H1 (cell line): ENCODE measurements at regions not wholly inside any gene's neighbourhood (a gene's known extent, or its start where the extent isn't known, plus 50 kb on each side); places are given as distances from the start of the nearest gene placed in this dataset.

Experiments used
- CTCF ChIA-PET: fragments of 300-600 bp; sonication (Branson Sonifier 250); formaldehyde crosslinking; loops from one replicate; lab custom pipeline; 2021; ENCODE audit not compliant: partially characterized antibody; lab: Charles Lee
- POLR2A ChIA-PET: fragments of 300-600 bp; sonication (Branson Sonifier 250); formaldehyde crosslinking; loops from one replicate; lab custom pipeline; 2021; ENCODE audit warnings: inconsistent platforms; ENCODE audit not compliant: partially characterized antibody; lab: Charles Lee
- DNase-seq, 2 experiments: peaks; one replicate each; pipeline versions ENCODE4 v3.0.0 to v3.0.0-alpha.2; 2010 to 2022; ENCODE audit warnings: low spot score in 2 of 2, low read depth in 1 of 2, mixed read lengths in 1 of 2
- FAIRE-seq: peaks from 2 replicates; lab custom pipeline; 2011; peaks lifted over from hg19 to GRCh38; lab: Jason Lieb, UNC
- H2AFZ ChIP-seq: 2 replicates; pipeline ENCODE4 v1.8.1; 2012; ENCODE audit warnings: low read length, inconsistent platforms
- H2AK5ac ChIP-seq: 2 replicates; pipeline ENCODE4 v1.6.1; 2013; ENCODE audit warnings: low read depth, low read length
- H2BK120ac ChIP-seq: replicated peaks from 2 replicates; pipeline ENCODE3; 2013; ENCODE audit warnings: low read depth, low read length, inconsistent platforms
- H2BK12ac ChIP-seq: 2 replicates; pipeline ENCODE4 v1.6.1; 2013; ENCODE audit warnings: low read depth, low read length
- H2BK15ac ChIP-seq: 2 replicates; pipeline ENCODE4 v1.6.1; 2013; ENCODE audit warnings: low read length
- H2BK20ac ChIP-seq: 2 replicates; pipeline ENCODE4 v1.6.1; 2013; ENCODE audit warnings: low read length
- H2BK5ac ChIP-seq: 2 replicates; pipeline ENCODE4 v1.6.1; 2013; ENCODE audit warnings: low read depth, low read length
- H3K14ac ChIP-seq: 2 replicates; pipeline ENCODE4 v1.6.1; 2013; ENCODE audit warnings: inconsistent platforms; ENCODE audit not compliant: insufficient read length
- H3K18ac ChIP-seq: 2 replicates; pipeline ENCODE4 v1.6.1; 2013; ENCODE audit warnings: low read length; ENCODE audit errors: extremely low read depth
- H3K23ac ChIP-seq: 2 replicates; pipeline ENCODE4 v1.6.1; 2013; ENCODE audit warnings: inconsistent platforms; ENCODE audit not compliant: insufficient read length
- H3K23me2 ChIP-seq: 2 replicates; pipeline ENCODE4 v1.6.1; 2013; ENCODE audit warnings: low read depth, low read length
- H3K27ac ChIP-seq: 2 replicates; pipeline ENCODE4 v1.6.1; 2011; ENCODE audit warnings: low read depth, low read length, inconsistent platforms
- H3K27me3 ChIP-seq, 4 experiments: replicated peaks in 1 of 4; 1 replicate in 1 of 4; 2 replicates in 3 of 4; pipeline versions ENCODE4 v1.6.1 to v1.8.1; 2011 to 2013; ENCODE audit warnings: low read length in 3 of 4, mild to moderate bottlenecking in 3 of 4, inconsistent platforms in 2 of 4, mixed read lengths in 2 of 4, moderate library complexity in 1 of 4; ENCODE audit not compliant: control insufficient read depth in 3 of 4, insufficient read depth in 3 of 4; ENCODE audit errors: extremely low read depth in 1 of 4
- H3K36me3 ChIP-seq, 4 experiments: 2 replicates each; pipeline versions ENCODE4 v1.6.1 to v1.8.1; 2011 to 2013; ENCODE audit warnings: mild to moderate bottlenecking in 4 of 4, low read length in 3 of 4, moderate library complexity in 2 of 4, control low read depth in 1 of 4, inconsistent platforms in 1 of 4; ENCODE audit not compliant: insufficient read depth in 4 of 4, control insufficient read depth in 2 of 4
- H3K4ac ChIP-seq: replicated peaks from 2 replicates; pipeline ENCODE3; 2013; ENCODE audit warnings: low read length, low read depth, mixed read lengths, inconsistent platforms; ENCODE audit not compliant: insufficient read length
- H3K4me1 ChIP-seq, 4 experiments: replicated peaks in 1 of 4; 1 replicate in 1 of 4; 2 replicates in 3 of 4; pipeline versions ENCODE4 v1.6.1 to v1.8.1; 2011 to 2013; ENCODE audit warnings: low read length in 3 of 4, inconsistent platforms in 2 of 4, mixed read lengths in 1 of 4; ENCODE audit not compliant: insufficient read depth in 4 of 4, control insufficient read depth in 3 of 4
- H3K4me2 ChIP-seq, 2 experiments: 2 replicates each; pipeline versions ENCODE4 v1.6.1 to v1.8.1; 2011 to 2013; ENCODE audit warnings: low read depth in 2 of 2, low read length in 2 of 2, control low read depth in 1 of 2, inconsistent platforms in 1 of 2, mild to moderate bottlenecking in 1 of 2; ENCODE audit not compliant: insufficient read depth in 1 of 2
- H3K4me3 ChIP-seq, 4 experiments: fragments of 200-600, 300-600 bp in 1 of 4; sonication (generic), shearing (Covaris generic), sonication (Bioruptor Twin) in 1 of 4; 2 replicates each; pipeline versions ENCODE4 v1.5.1 to v1.8.1; 2011 to 2016; ENCODE audit warnings: low read length in 4 of 4, low read depth in 3 of 4, control low read depth in 2 of 4, inconsistent platforms in 2 of 4, mild to moderate bottlenecking in 2 of 4, mixed read lengths in 1 of 4, moderate library complexity in 1 of 4; ENCODE audit not compliant: insufficient read depth in 2 of 4; ENCODE audit errors: extremely low read depth in 1 of 4
- H3K56ac ChIP-seq: replicated peaks from 2 replicates; pipeline ENCODE3; 2013; ENCODE audit warnings: low read depth, mild to moderate bottlenecking, mixed read lengths, low read length, inconsistent platforms; ENCODE audit not compliant: insufficient read length
- H3K79me1 ChIP-seq: 2 replicates; pipeline ENCODE4 v1.6.1; 2013; ENCODE audit warnings: low read depth, low read length, control low read depth
- H3K79me2 ChIP-seq, 2 experiments: 2 replicates each; pipeline versions ENCODE4 v1.6.1 to v1.8.1; 2012 to 2013; ENCODE audit warnings: low read length in 2 of 2, mild to moderate bottlenecking in 2 of 2, inconsistent platforms in 1 of 2; ENCODE audit not compliant: insufficient read depth in 2 of 2, control insufficient read depth in 1 of 2
- H3K9ac ChIP-seq, 4 experiments: replicated peaks in 1 of 4; 1 replicate in 1 of 4; 2 replicates in 3 of 4; pipeline versions ENCODE4 v1.6.1 to v1.8.1; 2011 to 2013; ENCODE audit warnings: low read depth in 3 of 4, low read length in 3 of 4, control low read depth in 2 of 4, mild to moderate bottlenecking in 2 of 4, moderate library complexity in 2 of 4, inconsistent platforms in 1 of 4; ENCODE audit errors: extremely low read depth in 1 of 4
- H3K9me3 ChIP-seq, 2 experiments: 2 replicates each; pipeline versions ENCODE4 v1.6.1 to v1.8.1; 2012 to 2013; ENCODE audit warnings: mild to moderate bottlenecking in 2 of 2, moderate library complexity in 2 of 2, control low read depth in 1 of 2, inconsistent platforms in 1 of 2, low read depth in 1 of 2, low read length in 1 of 2, mixed read lengths in 1 of 2; ENCODE audit not compliant: insufficient read depth in 2 of 2
- H4K20me1 ChIP-seq, 2 experiments: replicated peaks in 1 of 2; 2 replicates each; pipeline versions ENCODE3 to v1.8.1; 2011 to 2013; ENCODE audit warnings: inconsistent platforms in 2 of 2, low read length in 2 of 2, mild to moderate bottlenecking in 1 of 2; ENCODE audit not compliant: insufficient read depth in 2 of 2, control insufficient read depth in 1 of 2
- H4K5ac ChIP-seq: 2 replicates; pipeline ENCODE4 v1.6.1; 2013; ENCODE audit warnings: low read length, low read depth, mixed read lengths, inconsistent platforms; ENCODE audit not compliant: insufficient read length
- H4K8ac ChIP-seq: 2 replicates; pipeline ENCODE4 v1.8.0; 2013; ENCODE audit warnings: mild to moderate bottlenecking, moderate library complexity, low read length, inconsistent platforms; ENCODE audit not compliant: insufficient read depth; ENCODE audit errors: extremely low read depth
- H4K91ac ChIP-seq: replicated peaks from 2 replicates; pipeline ENCODE3; 2013; ENCODE audit warnings: low read length, mixed read lengths, inconsistent platforms; ENCODE audit not compliant: insufficient read length
- ASH2L ChIP-seq: fragments of 200-600, 300-600 bp; sonication (generic); IDR thresholded peaks from one replicate; pipeline ENCODE4 v1.7.1; 2017; ENCODE audit warnings: low read length
- CTCF ChIP-seq, 3 experiments: IDR thresholded peaks; 1 replicate in 2 of 3; 2 replicates in 1 of 3; pipeline versions ENCODE4 v1.5.1 to v1.6.1; 2011; ENCODE audit warnings: low read length in 3 of 3, mild to moderate bottlenecking in 3 of 3, inconsistent platforms in 2 of 3, low read depth in 1 of 3, moderate library complexity in 1 of 3; ENCODE audit not compliant: insufficient read depth in 1 of 3; ENCODE audit errors: control extremely low read depth in 1 of 3
- HDAC2 ChIP-seq, 2 experiments: fragments of 300-600 bp in 1 of 2; sonication (generic) in 1 of 2; IDR thresholded peaks; 2 replicates each; pipeline ENCODE4 v1.6.1; 2011 to 2012; ENCODE audit warnings: low read depth in 2 of 2, low read length in 2 of 2, mild to moderate bottlenecking in 2 of 2, moderate library complexity in 2 of 2, borderline replicate concordance in 1 of 2, inconsistent platforms in 1 of 2
- JUND ChIP-seq: IDR thresholded peaks from 2 replicates; pipeline ENCODE4 v1.6.1; 2011; ENCODE audit warnings: mild to moderate bottlenecking, improper control_type of control experiment, low read length
- KDM4A ChIP-seq: IDR thresholded peaks from one replicate; pipeline ENCODE4 v1.7.1; 2012; ENCODE audit warnings: low read depth, mild to moderate bottlenecking, moderate library complexity, low read length, inconsistent platforms; ENCODE audit not compliant: severe bottlenecking
- MAFK ChIP-seq: IDR thresholded peaks from 2 replicates; pipeline ENCODE4 v1.6.1; 2012; ENCODE audit warnings: low read depth, mild to moderate bottlenecking, improper control_type of control experiment, low read length
- NRF1 ChIP-seq: IDR thresholded peaks from 2 replicates; pipeline ENCODE4 v1.6.1; 2011; ENCODE audit warnings: mild to moderate bottlenecking, low read depth, low read length, improper control_type of control experiment
- POLR2AphosphoS5 ChIP-seq: IDR thresholded peaks from 2 replicates; pipeline ENCODE4 v1.6.1; 2011; ENCODE audit warnings: low read depth, low read length
- POU5F1 ChIP-seq: IDR thresholded peaks from 2 replicates; pipeline ENCODE4 v1.6.1; 2011; ENCODE audit warnings: low read depth, mild to moderate bottlenecking, low read length, moderate library complexity
- SRF ChIP-seq: IDR thresholded peaks from 2 replicates; pipeline ENCODE4 v1.6.1; 2011; ENCODE audit warnings: mild to moderate bottlenecking, low read depth, low read length, moderate library complexity
- TEAD4 ChIP-seq: IDR thresholded peaks from 2 replicates; pipeline ENCODE4 v1.6.1; 2012; ENCODE audit warnings: low read depth, low read length, inconsistent platforms, mixed read lengths
- YY1 ChIP-seq: IDR thresholded peaks from 2 replicates; pipeline ENCODE4 v1.6.1; 2011; ENCODE audit warnings: low read depth, mild to moderate bottlenecking, low read length
- WGBS, 2 experiments: shearing (Covaris generic) in 1 of 2; methylation state at CpG; one replicate each; pipeline versions ENCODE4 v1.1.6 to v1.1.7; 2013 to 2015; ENCODE audit warnings: low lambda C conversion rate in 2 of 2, mixed read lengths in 2 of 2, inconsistent platforms in 1 of 2, low coverage in 1 of 2, missing lambda C conversion rate in 1 of 2; ENCODE audit not compliant: insufficient replicate concordance in 2 of 2, insufficient coverage in 1 of 2, insufficient read length in 1 of 2; ENCODE audit errors: extremely low coverage in 1 of 2, missing lambda C conversion rate in 1 of 2; 5-methylcytosine and 5-hydroxymethylcytosine counted together

GRCh38 chr12:92036771-92037453 is 108.7 kb downstream of the BTG1 start:
- Histone ChIP-seq H4K8ac (no peak overlapping the region), H2BK15ac (no peak overlapping the region), H2BK12ac (no peak overlapping the region; the same call in 1 of the 2 replicates), H4K91ac (no peak overlapping the region), H3K23ac (no peak overlapping the region), H3K79me2 (no peaks in the 10 kb centered on the region), H3K4me2 (no peak overlapping the region), H3K9ac (no peak overlapping the region), H3K27me3 (no peaks in the 10 kb centered on the region), H4K5ac (no peak overlapping the region), H3K4me1 (peaks cover 2 to 14% (median 12%) of the 10 kb centered on the region in 4 experiments; a peak in 6 of 7 replicates), H2BK120ac (no peak overlapping the region), H2AK5ac (no peak overlapping the region), H3K79me1 (no peaks in the 10 kb centered on the region), H3K23me2 (no peaks in the 10 kb centered on the region), H2AFZ (no peak overlapping the region), H2BK5ac (no peak overlapping the region), H3K27ac (no peak overlapping the region), H3K56ac (no peak overlapping the region), H3K9me3 (no peaks in the 10 kb centered on the region), H3K36me3 (no peaks in the 10 kb centered on the region), H3K14ac (no peak overlapping the region), H4K20me1 (no peaks in the 10 kb centered on the region), H2BK20ac (no peak overlapping the region), H3K4ac (no peak overlapping the region), H3K4me3 (no peak overlapping the region), H3K18ac (no peak overlapping the region)
- ChIA-PET CTCF (interaction anchor here (1.2 kb wide), 1 partner anchor 78 kb away, joined by 3 read pairs; no protein-coding TSS in a partner anchor), POLR2A (no interaction called here)
- no peak for FAIRE-seq
- WGBS, 2 experiments: 92% methylated on average over 6 of the region's 6 CpGs; no CpG with 5 or more reads in 1 of the 2 experiments
- no peak for DNase-seq
- TF ChIP-seq NRF1 (no peak), TEAD4 (no peak), CTCF (IDR thresholded peaks at IDR 0.05; ENCODE audit: control extremely low read depth in 1 of 3, insufficient read depth in 1 of 3, low read depth in 1 of 3, low read length in 3 of 3) (no peak), ASH2L (no peak), MAFK (no peak), HDAC2 (IDR thresholded peaks at IDR 0.05; ENCODE audit: borderline replicate concordance in 1 of 2, low read depth in 2 of 2, low read length in 2 of 2) (no peak), SRF (no peak), POLR2AphosphoS5 (no peak), POU5F1 (no peak), YY1 (no peak), KDM4A (no peak), JUND (no peak)
